Vagina (tissue), 2 donors: ENCODE measurements at regions not wholly inside any gene's neighbourhood (a gene's known extent, or its start where the extent isn't known, plus 50 kb on each side); places are given as distances from the start of the nearest gene placed in this dataset.

Source experiments
- POLR2A ChIP-seq, 2 donors: fragments of 450-650 bp; IDR thresholded peaks; one replicate each; pipeline ENCODE4 v1.6.1; 2017; ENCODE audit warnings: antibody characterized with exemption in 2 of 2, mild to moderate bottlenecking in 2 of 2, moderate library complexity in 2 of 2
- POLR2AphosphoS5 ChIP-seq, 2 donors: sonication (generic); formaldehyde crosslinking; IDR thresholded peaks; one replicate each; pipeline ENCODE4 v1.9.0; 2017; ENCODE audit warnings: antibody characterized with exemption in 2 of 2, mild to moderate bottlenecking in 2 of 2, low read depth in 1 of 2; ENCODE audit not compliant: insufficient read depth in 1 of 2
- TF ChIP-seq, protein P1 (sequence below), 3 experiments: fragments of 450-650 bp in 2 of 3; fragments of 200-600 bp in 1 of 3; sonication (generic) in 1 of 3; IDR thresholded peaks; one replicate each; pipeline ENCODE4 v1.5.1; 2017 to 2019; ENCODE audit warnings: antibody characterized with exemption in 3 of 3, mild to moderate bottlenecking in 2 of 3, moderate library complexity in 2 of 3

DNA sequence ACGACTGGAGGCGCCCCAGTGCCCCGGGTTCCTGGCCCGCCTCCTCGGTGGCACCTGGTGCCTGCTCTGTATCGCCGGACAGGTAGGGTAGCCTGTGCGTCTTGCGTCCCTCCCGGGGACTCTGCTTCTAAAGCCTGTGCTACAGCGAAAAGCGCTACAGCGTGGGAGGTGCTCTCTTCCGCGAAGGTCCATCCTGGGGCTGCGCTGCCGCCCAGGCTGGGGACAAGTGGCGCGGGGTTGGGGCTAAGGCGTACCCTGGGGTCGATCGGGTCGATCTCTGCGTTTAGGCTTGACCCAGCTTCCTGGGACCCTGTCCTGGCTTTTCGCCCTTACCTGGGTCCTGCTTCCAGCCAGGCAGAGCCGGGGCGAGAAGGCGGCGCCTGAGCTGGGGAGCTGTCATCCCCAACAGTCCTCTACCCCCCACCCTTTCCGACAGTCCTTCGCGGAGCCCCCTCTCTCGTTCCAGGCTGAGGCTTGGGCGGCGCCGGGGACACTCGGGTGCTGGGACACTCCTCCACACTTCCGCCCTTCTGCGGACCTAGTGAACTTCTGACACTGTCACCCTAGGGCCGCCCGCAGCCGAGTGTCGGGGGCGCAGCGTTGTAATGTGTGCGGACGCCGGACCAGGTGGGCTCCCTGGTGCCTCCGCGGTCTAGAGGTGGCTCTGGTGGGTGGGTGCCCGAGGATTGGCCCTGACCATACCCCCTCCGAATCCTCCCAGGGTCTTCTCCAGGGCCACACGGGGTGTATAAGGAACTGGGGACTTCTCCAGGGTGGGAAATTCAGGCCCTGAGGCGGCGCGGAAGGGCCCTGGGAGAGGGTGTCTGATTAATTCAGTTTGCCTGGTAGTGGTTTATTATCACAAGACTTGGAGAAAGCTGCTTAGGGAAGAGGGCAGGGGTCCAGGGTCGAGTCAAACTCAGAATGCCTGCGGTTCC lies 328.2 kb downstream of the SH3GL2 start:
- TF ChIP-seq POLR2A (IDR thresholded peaks at IDR 0.05): no peak
- TF ChIP-seq, protein P1, sequence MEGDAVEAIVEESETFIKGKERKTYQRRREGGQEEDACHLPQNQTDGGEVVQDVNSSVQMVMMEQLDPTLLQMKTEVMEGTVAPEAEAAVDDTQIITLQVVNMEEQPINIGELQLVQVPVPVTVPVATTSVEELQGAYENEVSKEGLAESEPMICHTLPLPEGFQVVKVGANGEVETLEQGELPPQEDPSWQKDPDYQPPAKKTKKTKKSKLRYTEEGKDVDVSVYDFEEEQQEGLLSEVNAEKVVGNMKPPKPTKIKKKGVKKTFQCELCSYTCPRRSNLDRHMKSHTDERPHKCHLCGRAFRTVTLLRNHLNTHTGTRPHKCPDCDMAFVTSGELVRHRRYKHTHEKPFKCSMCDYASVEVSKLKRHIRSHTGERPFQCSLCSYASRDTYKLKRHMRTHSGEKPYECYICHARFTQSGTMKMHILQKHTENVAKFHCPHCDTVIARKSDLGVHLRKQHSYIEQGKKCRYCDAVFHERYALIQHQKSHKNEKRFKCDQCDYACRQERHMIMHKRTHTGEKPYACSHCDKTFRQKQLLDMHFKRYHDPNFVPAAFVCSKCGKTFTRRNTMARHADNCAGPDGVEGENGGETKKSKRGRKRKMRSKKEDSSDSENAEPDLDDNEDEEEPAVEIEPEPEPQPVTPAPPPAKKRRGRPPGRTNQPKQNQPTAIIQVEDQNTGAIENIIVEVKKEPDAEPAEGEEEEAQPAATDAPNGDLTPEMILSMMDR (IDR thresholded peaks at IDR 0.05): no peak
- no peak for TF ChIP-seq POLR2AphosphoS5 (IDR thresholded peaks at IDR 0.05; ENCODE audit: insufficient read depth in 1 of 2, low read depth in 1 of 2)
